Neural crest cell (in vitro differentiated cells): ENCODE measurements at regions not wholly inside any gene's neighbourhood (a gene's known extent, or its start where the extent isn't known, plus 50 kb on each side); places are given as distances from the start of the nearest gene placed in this dataset.

Experiments used
- DNase-seq: peaks from one replicate; pipeline ENCODE4 v3.0.0; 2021; ENCODE audit warnings: low read depth, mixed read lengths, low spot score
- H3K27ac Mint-ChIP-seq: one replicate; pipeline ENCODE4 v1.8.0; 2021; ENCODE audit warnings: mild to moderate bottlenecking, mixed read lengths; ENCODE audit not compliant: unreplicated experiment
- H3K27me3 Mint-ChIP-seq: 2 replicates; pipeline ENCODE4 v1.8.0; 2021; ENCODE audit warnings: low read depth, mild to moderate bottlenecking, mixed read lengths
- H3K36me3 Mint-ChIP-seq: 2 replicates; pipeline ENCODE4 v1.8.0; 2021; ENCODE audit warnings: low read depth, mild to moderate bottlenecking, mixed read lengths
- H3K4me1 Mint-ChIP-seq: 2 replicates; pipeline ENCODE4 v1.8.0; 2021; ENCODE audit warnings: mixed read lengths
- H3K4me3 Mint-ChIP-seq: one replicate; pipeline ENCODE4 v1.8.0; 2021; ENCODE audit warnings: mild to moderate bottlenecking, mixed read lengths
- H3K9me3 Mint-ChIP-seq: 2 replicates; pipeline ENCODE4 v1.8.0; 2021; ENCODE audit warnings: mixed read lengths
- CTCF ChIP-seq: fragments of 200-600 bp; sonication (generic); conservative IDR thresholded peaks from 2 replicates; pipeline ENCODE4 v1.5.0; 2021; ENCODE audit warnings: antibody characterized with exemption, mild to moderate bottlenecking

- no peak for TF ChIP-seq CTCF
- H3K27ac Mint-ChIP-seq: no peak overlapping the region
- DNase-seq: no peak
- peaks cover 2% of the 10 kb centered on the region for H3K36me3 Mint-ChIP-seq
- peaks cover 16% of the 10 kb centered on the region for H3K4me1 Mint-ChIP-seq
- no peaks in the 10 kb centered on the region for H3K27me3 Mint-ChIP-seq
- no peak overlapping the region for H3K4me3 Mint-ChIP-seq
- H3K9me3 Mint-ChIP-seq: peaks cover 9% of the 10 kb centered on the region
These were observed 417.9 kb upstream of the C9orf72 start for GRCh38 chr9:27991221-27991620.

- Mint-ChIP-seq H3K4me1 (no peaks in the 10 kb centered on the region), H3K27me3 (no peaks in the 10 kb centered on the region), H3K27ac (no peak overlapping the region), H3K36me3 (no peaks in the 10 kb centered on the region), H3K9me3 (peaks cover 3% of the 10 kb centered on the region), H3K4me3 (no peak overlapping the region)
- no peak for TF ChIP-seq CTCF
- DNase-seq: no peak
These were observed 427.8 kb upstream of the C9orf72 start for GRCh38 chr9:28001096-28001495.

GRCh38 chr9:28004900-28005299, 431.6 kb upstream of the C9orf72 start:
- no peak for DNase-seq
- Mint-ChIP-seq H3K27ac (no peak overlapping the region), H3K27me3 (no peaks in the 10 kb centered on the region), H3K4me3 (no peak overlapping the region), H3K36me3 (no peaks in the 10 kb centered on the region), H3K4me1 (no peaks in the 10 kb centered on the region), H3K9me3 (peaks cover 5% of the 10 kb centered on the region)
- no peak for TF ChIP-seq CTCF

- Mint-ChIP-seq H3K4me1 (no peaks in the 10 kb centered on the region), H3K4me3 (no peak overlapping the region), H3K27ac (no peak overlapping the region), H3K9me3 (peaks cover 5% of the 10 kb centered on the region), H3K27me3 (no peaks in the 10 kb centered on the region), H3K36me3 (no peaks in the 10 kb centered on the region)
- DNase-seq: no peak
- TF ChIP-seq CTCF: no peak
These were observed 432.5 kb upstream of the C9orf72 start for GRCh38 chr9:28005779-28006178.

- no peaks in the 10 kb centered on the region for H3K36me3 Mint-ChIP-seq
- no peak overlapping the region for H3K4me3 Mint-ChIP-seq
- DNase-seq: no peak
- H3K9me3 Mint-ChIP-seq: peaks cover 5% of the 10 kb centered on the region
- no peaks in the 10 kb centered on the region for H3K27me3 Mint-ChIP-seq
- no peaks in the 10 kb centered on the region for H3K4me1 Mint-ChIP-seq
- no peak overlapping the region for H3K27ac Mint-ChIP-seq
- no peak for TF ChIP-seq CTCF
These were observed 434.0 kb upstream of the C9orf72 start for GRCh38 chr9:28007097-28007817.
